ENCODE measurements at regions not wholly inside any gene's neighbourhood (a gene's known extent, or its start where the extent isn't known, plus 50 kb on each side); places are given as distances from the start of the nearest gene placed in this dataset.

- no peak overlapping the region for H3K4me3 ChIP-seq (ENCODE audit: low read length)
- peak; percentile 84 for DNase-seq (ENCODE audit: low read depth)
Observed at GRCh38 chr1:200354243-200354642, 55.6 kb downstream of the ZNF281 start.

GRCh38 chr1:200353232-200353631 lies 56.6 kb downstream of the ZNF281 start:
- no peak overlapping the region for H3K4me3 ChIP-seq (ENCODE audit: low read length)
- DNase-seq (ENCODE audit: low read depth): peak; percentile 66
- TF ChIP-seq CTCF (conservative IDR thresholded peaks at IDR 0.05; ENCODE audit: low read length): no peak

More at GRCh38 chr1:200354243-200354642, 55.6 kb downstream of the ZNF281 start:
- no peak for TF ChIP-seq CTCF (conservative IDR thresholded peaks at IDR 0.05; ENCODE audit: low read length)

GRCh38 chr1:200351826-200352549 lies 57.8 kb downstream of the ZNF281 start:
- no peak; the same call in 1 of the 2 replicates for TF ChIP-seq CTCF (conservative IDR thresholded peaks at IDR 0.05; ENCODE audit: low read length)
- H3K4me3 ChIP-seq (ENCODE audit: low read length): peak overlapping the region; percentile 51
- peak; percentile 100 for DNase-seq (ENCODE audit: low read depth)

GRCh38 chr1:200351425-200351824 lies 58.4 kb downstream of the ZNF281 start:
- H3K4me3 ChIP-seq (ENCODE audit: low read length): peak overlapping the region; percentile 51
- no peak for TF ChIP-seq CTCF (conservative IDR thresholded peaks at IDR 0.05; ENCODE audit: low read length)
- no peak for DNase-seq (ENCODE audit: low read depth)

- DNase-seq (ENCODE audit: low read depth): peak; percentile 86
- no peak for TF ChIP-seq CTCF (conservative IDR thresholded peaks at IDR 0.05; ENCODE audit: low read length)
- no peak overlapping the region for H3K4me3 ChIP-seq (ENCODE audit: low read length)
Observed at GRCh38 chr1:200346700-200347099, 63.1 kb downstream of the ZNF281 start.

- DNase-seq (ENCODE audit: low read depth): peak; percentile 72
- no peak overlapping the region for H3K4me3 ChIP-seq (ENCODE audit: low read length)
- no peak for TF ChIP-seq CTCF (conservative IDR thresholded peaks at IDR 0.05; ENCODE audit: low read length)
Observed at GRCh38 chr1:200345520-200345919, 64.3 kb downstream of the ZNF281 start.

GRCh38 chr1:200343874-200344273 lies 66.0 kb downstream of the ZNF281 start:
- no peak for TF ChIP-seq CTCF (conservative IDR thresholded peaks at IDR 0.05; ENCODE audit: low read length)
- no peak overlapping the region for H3K4me3 ChIP-seq (ENCODE audit: low read length)
- no peak for DNase-seq (ENCODE audit: low read depth)

Measured in AG10803 (cell line).